Kidney glomerular epithelial cell (primary cell): ENCODE measurements at regions not wholly inside any gene's neighbourhood (a gene's known extent, or its start where the extent isn't known, plus 50 kb on each side); places are given as distances from the start of the nearest gene placed in this dataset.

Source experiments
- DNase-seq: peaks from one replicate; lab custom pipeline; 2025; lab: John Stamatoyannopoulos, UW

DNA sequence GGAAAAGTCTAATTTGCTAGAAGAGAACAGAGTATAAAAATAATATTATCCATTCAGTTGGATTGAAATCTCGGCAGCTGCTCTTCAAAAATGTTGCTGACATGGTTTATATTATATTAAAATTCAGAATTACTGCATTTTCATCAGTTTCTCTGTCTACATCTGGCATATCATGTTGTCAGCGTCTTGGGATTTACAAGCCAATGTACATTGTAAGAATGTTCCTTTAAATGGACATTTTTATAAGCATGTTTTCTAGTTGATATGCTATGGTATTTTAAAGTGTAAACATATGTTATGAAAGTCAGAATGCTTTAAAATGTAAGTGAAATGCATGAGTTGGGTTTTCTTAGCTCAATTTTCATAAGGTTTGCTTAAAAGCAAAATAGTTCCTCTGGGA is 528.1 kb upstream of the CDH8 start:
- no peak for DNase-seq

DNA sequence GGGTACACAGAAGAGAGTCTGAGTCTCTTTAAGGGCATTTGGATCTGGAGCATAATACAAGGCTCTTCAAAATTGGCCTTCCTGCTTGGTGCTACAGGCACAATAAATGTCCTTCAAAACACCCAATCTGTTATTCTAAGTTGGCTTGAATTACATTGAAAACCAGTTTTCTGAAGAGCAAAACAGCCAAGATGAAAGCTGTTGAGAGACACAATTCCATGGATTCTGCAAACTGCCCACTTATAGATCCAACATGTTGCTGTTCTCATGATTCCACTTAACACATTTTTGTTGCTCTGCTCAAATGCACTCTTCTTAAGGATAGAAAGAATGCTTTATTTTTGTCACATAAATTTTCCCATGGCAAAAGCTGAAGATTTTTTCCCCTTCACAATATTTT is 525.9 kb upstream of the CDH8 start:
- DNase-seq, result no peak

DNA sequence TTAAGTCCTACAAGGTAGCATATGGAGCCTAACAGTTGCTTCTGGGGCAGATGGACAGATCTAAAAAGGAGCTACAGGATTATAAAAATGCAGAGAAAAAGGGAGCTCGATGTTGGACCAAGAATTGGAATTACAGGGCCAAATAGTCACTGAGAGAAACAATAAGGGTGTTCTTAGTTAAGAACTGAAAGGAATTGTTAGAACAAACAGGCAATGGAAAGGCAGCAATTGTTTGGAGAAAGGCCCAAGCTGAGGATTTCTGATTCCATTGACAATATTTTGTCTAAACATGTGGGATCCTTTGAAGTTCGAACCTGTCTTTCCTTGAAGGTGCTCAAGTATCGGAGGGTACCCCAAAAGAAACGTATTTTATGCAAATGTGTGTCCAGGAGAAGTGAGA is 513.6 kb upstream of the CDH8 start:
- DNase-seq, result no peak

DNA sequence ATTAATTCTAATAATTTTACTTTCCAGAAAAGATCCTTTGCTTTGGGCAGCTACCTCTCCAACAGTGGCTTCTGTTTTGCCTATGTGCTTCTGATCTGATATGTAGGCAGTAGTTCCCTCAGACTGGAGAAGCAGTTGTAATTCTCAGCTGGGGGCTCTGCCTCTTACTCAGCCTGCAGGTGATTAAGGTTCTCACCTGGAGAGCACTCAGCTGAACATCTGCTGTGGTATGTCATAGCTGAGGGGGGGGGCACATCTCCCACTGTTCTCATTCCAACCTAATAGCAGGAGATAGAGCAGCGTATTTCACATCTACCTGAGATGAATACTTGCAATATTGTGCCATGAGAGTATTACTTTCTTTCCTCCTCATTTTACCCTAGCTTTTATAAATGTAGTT is 511.9 kb upstream of the CDH8 start:
- DNase-seq, result no peak

DNA sequence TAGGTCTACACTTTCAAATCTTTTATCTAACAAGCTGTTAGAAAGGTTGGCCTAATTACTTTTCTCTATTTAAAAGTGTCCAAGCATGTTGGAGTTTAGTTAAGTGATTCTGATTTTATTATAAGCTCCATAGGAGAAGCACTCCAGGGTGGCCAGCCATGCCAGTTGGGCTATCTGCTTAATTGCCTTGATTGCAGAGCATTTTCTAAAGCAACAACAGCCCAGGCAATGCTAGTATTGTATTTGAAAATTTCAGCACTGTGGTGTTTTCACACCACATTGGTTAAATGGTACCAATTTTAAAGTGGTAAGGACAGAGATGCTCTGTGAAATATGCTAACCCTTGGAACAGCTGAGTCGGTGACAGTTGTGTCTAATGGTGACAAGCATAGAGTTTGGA is 510.5 kb upstream of the CDH8 start:
- no peak for DNase-seq

DNA sequence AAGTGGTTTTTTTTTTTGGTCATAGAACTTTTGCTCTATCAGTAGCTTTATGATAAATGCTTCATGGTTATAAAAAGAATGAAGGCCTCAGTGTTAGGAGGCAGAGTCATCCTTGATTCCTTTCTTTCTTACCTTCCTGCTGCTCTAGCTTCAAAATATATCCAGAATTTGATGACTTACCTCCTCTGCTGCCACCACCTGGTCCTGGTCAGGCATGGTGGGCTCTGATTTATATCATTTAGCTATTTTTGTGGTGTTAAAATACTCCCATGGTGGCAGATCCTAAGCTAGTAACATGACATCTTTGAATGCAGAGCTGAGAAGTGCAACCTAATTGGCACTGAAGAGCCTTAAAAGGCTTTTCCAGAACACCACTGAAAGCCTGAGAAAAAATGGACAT is 508.8 kb upstream of the CDH8 start:
- DNase-seq, result no peak

DNA sequence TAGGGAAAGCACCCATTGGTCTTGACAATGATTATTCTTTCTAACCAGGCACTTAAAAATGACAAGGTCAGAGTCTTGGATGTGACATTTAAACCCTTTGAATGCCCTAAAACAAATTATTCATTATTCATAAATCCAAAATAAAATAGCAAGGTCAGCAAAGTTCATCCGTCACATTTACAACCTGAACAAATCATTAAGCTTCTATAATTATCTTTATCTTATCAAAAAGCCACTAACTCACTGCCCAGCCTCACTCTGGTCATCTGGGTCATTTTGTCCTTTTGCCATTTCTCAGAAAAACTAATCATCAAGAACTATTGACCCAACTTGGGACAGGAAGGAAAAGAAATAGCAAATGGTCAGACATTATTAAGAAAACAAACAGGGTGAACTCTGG is 507.3 kb upstream of the CDH8 start:
- DNase-seq, result no peak

DNA sequence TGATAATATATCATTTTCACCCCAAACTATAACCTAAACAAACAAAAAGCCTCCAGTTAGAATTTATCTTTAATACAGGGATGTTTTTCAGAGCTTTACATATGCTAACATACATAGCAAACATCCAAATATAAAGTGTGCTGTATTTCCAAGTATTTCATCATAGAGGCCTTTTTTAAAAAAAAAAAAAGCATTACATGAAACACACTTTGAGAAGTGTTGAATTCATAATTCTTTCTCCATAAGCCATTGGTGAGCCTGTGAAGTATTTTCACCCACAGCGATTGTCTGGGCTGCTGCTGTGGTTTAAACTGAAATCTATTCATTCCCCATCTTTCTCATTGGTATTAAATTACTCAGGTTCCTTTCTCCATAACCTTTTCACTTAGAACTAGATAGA is 503.4 kb upstream of the CDH8 start:
- DNase-seq, result no peak

DNA sequence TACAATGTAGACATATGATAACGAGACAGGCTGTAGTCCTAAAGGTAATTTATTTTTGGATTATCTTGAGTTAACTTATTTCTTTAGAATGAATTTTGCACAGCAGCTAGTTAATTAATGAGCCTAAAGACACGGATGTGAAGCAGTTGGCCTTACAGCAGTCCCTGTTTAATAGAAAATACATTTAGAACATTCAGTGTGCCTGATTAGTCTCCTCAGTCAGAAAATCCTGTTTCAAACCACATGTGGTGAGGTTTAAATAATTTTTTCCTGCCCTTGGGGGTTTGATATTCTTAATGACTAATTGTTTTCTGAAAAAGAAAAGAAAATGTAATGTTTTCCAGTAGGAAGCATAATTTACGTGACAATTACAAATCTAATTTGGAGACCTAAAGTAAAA is 494.2 kb upstream of the CDH8 start:
- DNase-seq, result no peak

DNA sequence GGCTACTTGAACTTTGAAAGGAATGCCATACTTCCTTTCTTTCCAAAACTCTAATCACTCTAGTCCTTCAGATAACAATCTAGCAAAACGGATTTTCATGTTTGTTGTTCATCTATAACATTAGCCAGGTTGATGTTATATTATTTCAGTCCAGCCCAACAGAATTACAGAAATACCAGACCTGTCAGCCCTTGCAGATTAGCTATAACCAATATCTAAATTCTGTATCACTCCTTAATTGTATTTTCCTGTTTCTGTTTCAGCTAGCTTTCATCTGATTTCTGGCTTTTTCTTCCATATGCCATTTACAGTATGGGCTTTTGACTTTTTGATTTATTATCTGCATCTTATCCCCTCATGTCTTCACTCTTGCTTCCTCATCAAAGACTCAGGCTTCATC is 479.8 kb upstream of the CDH8 start:
- no peak for DNase-seq

DNA sequence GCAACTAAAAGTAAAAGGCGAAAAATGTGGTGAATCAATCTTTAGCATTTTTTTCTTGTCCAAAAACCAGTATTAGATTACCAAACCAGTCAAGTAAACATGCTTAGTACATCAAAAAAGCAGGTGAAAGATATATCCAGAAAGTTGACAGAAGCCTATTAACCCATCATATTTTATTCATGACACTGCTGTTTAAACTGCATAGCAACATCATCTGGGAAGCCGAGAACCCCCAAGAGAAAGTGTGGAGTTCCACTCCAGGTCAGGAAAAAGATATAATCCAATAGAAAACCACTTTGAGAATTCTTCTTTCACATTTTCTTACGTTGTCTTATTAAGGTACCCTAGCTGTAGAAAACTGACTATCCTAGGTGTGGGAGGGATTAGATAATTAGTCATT is 466.8 kb upstream of the CDH8 start:
- no peak for DNase-seq

DNA sequence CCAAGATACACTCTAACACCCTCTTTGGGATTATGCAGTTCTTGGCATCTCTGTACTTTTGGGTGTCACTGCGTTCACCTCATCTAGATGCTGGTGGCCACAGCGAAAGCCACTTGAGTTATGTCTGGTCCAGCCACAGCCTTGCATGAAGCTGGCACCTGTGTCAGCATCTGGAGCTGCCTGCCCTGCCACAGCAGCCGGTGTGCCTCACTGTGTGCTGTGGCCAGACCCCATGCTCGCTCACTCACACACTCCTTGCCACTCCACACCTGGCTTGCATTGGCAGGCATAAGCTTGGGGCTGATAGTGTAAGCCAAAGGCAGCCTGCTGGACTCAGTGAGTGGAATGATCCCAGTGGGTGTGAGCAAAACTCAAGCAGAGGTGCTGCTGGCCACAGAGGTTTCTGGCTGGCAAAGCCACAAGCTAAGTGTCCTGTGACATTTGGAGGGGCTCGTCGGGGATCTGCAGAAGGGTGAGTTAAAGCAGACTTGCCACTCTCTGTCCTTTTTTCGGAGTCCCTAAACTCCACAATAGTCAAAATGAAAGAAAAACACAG is 442.7 kb upstream of the CDH8 start:
- no peak for DNase-seq

DNA sequence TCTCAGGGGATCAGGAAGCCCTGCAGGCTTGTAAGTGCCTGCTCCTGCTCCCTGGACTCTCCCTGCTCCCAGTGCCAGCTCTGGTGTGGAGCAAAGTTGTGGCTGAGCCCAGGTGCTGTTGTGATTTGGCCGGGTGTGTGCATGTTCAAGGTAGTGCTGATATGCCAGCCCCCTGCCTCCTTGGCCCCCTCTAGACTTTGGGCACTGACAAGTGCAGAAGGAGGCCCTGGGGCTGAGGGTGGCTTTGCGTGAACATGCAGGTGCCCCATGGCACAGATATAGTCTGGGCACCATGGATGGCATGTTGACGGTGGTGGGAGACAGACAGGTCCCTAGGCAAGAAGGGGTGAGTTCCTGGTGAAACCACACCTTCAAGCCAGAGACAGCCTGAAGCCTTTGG is 441.6 kb upstream of the CDH8 start:
- no peak for DNase-seq

DNA sequence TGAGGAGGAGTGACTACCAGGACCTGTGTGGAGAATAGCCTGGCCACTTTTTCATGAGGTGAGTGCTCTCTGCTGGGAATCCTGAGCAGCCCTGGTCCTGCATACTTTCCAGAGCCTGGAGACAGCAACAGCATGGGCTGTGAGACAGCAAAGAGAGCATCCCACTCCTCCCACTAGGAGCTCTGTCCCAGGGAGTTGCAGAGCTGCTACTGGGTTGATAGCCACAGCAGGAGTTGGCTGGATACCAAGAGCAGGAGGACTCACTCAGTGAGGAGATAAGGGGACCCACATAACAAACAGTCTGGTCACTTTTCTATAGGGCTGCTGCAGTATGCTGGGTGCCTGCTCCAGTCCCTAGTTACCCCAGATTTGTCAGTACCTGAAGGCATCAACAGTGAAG is 439.3 kb upstream of the CDH8 start:
- no peak for DNase-seq

DNA sequence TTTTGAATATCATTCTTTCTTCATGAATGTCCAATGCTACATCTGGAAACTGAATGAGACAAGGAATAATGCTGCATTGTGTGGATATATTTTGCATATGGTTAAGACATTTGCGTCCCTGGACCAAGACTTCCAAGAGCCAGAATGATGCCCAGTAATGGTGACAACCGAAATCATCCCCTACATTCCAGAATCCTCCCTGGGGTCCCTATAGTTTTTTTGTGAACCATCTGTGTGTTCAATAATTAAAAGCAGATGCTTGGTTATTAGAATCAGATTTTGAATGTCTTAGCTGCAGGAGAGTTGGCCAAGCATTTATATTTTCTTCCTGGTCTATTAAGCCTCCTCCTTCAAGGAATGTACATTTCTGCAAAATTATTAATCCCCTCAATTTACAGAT is 426.7 kb upstream of the CDH8 start:
- no peak for DNase-seq

DNA sequence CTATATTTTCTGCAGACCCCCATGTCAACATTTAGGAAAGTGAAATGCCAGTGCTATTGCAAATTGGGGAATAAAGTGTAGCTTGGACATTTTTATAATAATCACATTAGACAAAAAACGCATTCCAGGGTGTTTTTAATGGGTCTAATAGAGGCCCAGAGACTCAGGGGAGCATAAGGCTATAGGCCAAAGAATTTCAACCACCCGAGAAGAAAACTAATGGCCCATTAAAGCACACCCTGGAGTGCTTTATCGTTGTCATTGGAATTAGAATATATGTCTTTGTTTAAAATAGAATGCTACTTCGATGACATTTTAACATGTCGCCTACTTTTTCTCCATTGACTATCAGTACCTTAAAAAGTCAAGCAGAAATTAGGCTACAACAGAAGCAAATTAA is 414.1 kb upstream of the CDH8 start:
- DNase-seq, result no peak

DNA sequence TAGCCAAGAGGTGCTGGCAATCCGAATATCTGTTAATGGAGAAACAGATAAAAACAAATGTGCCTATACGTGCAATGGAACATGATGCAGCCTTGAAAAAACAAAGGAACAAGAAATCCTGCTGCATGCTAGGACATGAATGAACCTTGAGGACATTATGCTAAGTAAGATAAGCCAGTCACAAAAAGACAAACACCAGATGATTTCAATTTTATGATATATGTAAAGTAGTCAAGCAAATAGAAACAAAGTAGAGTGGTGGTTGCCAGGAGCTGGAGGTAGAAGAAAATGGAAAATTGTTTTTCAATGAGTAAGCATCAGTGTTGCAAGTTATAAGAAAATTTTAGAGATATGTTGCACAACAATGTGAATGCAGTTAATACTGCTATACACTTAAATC is 409.7 kb upstream of the CDH8 start:
- DNase-seq, result no peak

DNA sequence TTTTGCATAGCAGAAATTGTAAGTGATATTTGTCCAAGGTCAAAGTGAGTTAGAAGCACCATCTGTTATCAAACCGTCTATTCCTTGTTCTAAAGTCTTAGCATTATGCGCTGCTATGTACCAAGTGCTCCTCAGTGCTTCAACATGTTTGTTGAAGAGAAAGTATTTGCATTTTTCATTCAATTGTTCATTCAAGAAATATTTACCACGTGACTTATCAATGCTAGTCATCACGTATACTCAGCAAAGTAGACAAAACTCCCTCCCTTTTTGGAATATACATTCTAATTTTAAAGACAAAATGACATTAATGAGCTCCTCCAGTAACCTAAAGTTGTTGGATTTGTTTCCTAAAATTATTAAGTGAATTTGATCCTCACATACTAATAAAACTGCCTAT is 388.0 kb upstream of the CDH8 start:
- no peak for DNase-seq

DNA sequence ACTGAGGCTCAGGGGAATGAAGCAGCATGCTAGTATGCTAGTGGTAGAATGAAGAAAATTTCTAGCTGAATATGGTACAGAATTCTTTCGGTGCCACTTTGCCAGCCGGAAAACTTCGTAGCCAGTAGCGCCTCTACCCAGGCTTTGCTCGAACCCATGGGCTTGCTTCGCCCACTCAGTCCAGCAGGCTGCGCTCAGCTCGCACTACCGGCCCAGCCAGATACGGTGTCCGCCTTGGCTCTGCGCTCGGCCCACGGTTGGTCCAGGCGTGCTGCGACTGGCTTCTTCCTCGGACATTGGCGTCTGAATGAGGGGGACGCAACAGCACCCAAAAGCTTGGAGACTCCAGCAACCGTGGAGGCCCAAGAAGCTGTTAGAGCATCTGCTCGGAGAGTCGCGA is 372.5 kb upstream of the CDH8 start:
- DNase-seq, result no peak

DNA sequence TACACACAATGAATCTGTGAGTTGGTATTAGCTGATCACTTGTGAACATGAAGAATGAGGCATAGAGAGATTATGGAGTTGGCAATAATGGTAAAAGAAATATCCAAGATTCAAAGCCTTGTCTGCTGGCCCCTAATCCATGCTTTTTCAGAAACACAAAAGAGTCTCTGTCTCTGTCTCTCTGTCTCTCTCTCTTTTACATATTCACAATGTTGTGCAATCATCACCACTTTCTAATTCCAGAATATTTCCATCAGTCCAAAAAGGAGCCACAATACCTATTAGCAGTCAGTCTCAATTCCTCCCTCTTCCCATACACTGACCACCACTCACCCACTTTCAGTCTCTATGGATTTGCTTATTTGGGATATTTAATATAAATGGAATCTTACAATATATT is 370.1 kb upstream of the CDH8 start:
- DNase-seq, result no peak

DNA sequence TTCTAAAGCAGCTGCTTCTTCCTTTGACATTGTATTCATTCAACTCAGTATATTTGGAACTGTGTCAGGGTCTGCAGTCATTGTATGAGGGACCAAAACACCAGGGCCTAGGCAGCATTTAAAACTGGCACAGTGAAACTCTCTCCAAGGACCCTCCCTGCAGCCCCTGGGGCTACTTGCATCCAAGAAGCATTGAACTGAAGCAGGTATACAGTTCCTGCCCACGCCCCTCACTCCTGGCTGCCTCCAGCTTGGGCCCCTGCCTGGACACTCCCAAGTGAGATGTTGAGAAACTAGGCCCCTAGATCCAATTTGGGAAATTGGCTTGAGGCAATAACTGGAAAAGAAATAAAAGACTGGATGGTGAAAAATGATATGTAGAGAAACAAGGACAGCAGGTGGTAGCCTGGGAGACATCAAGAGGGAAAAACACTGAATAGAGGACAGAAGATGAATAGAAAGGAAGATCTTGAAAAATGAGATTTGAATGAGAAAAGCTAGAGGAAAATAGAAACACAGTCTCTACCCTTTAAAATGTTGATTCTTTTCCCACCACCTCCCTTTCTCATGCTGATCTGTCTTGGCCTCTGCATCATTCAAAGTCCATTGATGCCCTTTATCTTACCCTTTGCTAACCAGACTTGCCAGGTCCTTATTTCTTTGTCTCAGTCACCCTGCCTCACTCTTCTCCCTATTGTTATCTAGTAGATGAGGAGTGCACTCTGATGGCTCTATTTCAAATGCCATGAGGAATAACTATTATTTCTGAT is 368.8 kb upstream of the CDH8 start:
- DNase-seq, result no peak

DNA sequence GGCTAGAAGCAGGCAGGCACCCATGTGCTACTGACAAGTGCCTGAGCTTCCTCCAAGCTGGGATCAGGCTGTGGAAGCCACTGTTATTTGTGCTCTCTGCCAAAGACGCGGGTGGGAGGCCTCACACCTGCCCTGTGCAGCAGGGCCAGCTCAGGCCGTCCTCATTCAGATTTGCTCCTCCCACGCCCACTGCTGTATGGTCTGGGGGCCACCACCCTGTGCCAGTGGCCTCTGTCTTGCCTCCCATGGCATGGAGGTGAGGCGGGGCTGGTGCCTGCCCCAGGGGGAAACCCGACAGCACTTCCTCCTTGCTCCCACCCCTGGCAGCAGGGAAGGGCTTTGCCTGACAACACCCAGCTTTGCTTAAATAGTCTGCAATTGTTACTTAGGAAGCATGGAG is 356.5 kb upstream of the CDH8 start:
- DNase-seq, result no peak

DNA sequence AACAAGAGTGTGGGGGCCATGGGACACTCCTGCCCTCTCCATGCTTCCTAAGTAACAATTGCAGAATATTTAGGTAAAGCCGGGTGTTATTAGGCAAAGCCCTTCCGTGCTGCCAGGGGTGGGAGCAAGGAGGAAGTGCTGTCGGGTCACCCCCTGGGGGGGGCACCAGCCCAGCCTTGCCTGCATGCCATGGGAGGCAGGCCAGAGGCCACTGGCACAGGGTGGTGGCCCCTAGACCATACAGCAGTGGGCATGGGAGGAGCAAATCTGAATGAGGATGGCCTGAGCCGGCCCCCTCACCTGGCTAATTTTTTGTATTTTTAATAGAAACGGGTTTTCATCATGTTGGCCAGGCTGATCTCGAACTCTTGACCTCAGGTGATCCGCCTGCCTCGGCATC is 355.7 kb upstream of the CDH8 start:
- no peak for DNase-seq

DNA sequence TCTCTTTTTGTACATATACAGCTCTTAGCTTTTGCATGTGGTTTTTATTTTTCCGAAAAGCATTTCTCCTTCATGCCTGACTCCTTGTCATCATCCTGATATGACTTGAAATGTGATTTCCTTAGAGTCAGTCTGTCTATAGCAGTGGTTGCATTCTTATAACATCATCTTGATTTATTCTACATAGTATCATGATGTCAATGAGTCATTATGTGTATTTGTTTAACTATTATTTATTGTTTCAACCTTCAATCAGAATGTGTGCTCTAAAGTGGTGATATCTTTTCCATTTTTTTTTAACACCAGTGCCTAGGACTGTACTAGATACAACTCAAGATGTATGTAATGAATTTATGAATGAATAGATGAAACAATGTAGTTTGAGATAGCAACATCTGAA is 354.9 kb upstream of the CDH8 start:
- no peak for DNase-seq
